ENCODE measurements at regions not wholly inside any gene's neighbourhood (a gene's known extent, or its start where the extent isn't known, plus 50 kb on each side); places are given as distances from the start of the nearest gene placed in this dataset.
"Not testable (repeated sequence)": the region's sequence is repeated elsewhere in the genome, so short reads cannot be mapped to it uniquely, and the experiment has no call there.

DNA sequence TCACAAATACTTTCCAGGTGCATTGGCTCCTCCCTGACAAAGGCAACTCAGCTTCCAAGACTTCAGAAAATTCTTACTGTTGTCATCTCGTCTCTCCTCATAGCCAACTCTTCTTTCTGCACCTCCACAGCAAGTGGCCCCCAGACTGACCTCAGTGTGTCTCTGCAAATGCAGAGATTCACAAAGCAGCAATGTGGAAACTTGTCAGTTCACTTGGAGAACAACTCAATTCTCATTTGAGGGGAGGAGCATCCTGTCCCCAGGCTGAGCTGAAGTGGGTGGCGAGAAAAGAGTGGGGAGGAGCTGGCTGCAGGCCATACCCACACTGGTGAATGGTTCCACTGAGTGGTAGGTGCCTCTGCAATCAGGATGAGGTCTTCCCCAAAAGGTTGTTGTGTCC is 248.7 kb upstream of the IL12A start:
- no peak for DNase-seq

DNA sequence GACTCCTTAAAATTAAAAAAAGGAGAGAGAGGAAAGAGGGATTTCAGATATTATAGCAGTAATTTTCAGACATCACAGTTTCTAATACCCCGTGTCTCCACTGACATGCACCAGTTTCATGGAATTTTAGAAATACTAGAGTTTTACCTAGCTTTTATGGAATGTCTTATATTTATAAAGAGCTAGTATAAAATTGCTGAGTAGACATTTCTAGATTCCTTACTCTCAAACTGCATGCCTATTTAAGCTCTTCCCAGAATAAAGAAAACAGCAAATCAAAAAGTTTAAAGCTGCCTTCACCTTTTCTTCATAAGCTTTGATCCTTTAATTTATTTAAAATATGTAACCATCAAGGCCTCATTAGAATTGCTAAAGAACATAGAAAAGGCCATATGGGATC is 247.4 kb upstream of the IL12A start:
- no peak for DNase-seq

DNA sequence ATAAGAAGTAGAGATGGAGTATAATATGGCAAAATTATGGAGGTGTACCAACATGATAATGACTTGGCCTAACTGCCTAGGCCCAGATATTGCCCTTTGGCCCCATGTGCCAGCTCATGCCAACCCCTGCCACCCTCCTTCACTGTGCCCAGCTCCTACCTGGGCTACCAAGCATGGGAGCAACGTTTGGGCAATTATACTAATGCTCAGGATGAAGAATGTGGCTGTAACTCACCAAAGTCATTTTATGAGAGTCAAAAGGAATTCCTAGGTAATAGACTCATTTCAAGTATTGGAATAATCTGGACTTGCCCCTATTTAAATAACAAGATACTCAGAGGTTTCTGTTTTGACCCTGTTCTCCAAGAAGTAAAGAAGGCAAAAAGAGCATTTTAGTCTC is 240.2 kb upstream of the IL12A start:
- no peak for DNase-seq

DNA sequence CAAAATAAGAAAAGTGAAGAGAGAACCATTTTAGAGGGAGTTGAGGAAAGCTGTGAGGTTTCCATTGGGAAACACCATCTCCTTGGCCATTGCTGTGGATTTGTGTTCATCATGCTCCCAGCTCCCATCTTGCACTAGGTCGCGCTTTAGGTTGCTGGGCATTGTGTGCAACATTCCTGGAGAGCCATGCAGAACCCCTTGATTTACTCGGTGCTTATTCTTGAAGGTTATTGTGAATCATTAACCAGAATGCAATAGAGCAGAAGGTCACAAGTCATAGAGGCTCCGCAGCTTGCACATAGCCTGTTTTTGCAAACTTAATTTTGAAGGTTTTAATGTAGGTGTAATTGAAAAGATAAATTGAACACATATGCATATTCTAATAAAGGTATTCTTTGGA is 239.2 kb upstream of the IL12A start:
- no peak for DNase-seq

DNA sequence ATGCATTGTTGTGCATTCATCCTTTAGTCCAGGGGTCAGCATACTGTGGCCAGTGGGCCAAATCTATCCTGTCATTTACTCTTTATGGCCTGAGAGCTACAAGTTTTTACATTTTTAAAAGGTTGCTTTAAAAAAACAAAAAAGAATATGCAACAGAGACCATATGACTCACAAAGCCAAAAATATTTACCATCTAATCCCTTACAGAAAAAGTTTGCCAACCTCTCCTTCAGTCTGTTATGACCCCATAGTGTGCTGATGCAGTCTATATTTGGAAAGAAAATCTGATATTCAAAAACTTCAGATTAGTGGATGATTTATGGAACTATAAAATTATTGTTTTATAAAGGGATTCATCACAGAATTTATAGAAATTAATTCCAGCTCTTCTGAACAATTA is 237.5 kb upstream of the IL12A start:
- no peak for DNase-seq

DNA sequence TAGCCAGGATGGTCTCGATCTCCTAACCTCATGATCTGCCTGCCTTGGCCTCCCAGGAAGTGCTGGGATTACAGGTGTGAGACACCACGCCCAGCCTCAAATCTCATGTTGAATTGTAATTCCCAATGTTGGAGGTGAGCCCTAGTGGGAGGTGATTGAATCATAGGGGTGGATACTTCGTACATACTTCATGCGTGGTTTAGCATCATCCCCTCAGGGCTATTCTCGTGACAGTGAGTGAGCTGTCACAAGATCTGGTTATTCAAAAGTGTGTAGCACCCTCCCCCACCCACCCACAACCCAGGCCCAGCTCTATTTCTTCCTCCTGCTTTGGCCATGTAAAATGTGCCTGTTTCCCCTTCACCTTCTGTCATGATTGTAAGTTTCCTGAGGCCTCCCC is 236.9 kb upstream of the IL12A start:
- no peak for DNase-seq

DNA sequence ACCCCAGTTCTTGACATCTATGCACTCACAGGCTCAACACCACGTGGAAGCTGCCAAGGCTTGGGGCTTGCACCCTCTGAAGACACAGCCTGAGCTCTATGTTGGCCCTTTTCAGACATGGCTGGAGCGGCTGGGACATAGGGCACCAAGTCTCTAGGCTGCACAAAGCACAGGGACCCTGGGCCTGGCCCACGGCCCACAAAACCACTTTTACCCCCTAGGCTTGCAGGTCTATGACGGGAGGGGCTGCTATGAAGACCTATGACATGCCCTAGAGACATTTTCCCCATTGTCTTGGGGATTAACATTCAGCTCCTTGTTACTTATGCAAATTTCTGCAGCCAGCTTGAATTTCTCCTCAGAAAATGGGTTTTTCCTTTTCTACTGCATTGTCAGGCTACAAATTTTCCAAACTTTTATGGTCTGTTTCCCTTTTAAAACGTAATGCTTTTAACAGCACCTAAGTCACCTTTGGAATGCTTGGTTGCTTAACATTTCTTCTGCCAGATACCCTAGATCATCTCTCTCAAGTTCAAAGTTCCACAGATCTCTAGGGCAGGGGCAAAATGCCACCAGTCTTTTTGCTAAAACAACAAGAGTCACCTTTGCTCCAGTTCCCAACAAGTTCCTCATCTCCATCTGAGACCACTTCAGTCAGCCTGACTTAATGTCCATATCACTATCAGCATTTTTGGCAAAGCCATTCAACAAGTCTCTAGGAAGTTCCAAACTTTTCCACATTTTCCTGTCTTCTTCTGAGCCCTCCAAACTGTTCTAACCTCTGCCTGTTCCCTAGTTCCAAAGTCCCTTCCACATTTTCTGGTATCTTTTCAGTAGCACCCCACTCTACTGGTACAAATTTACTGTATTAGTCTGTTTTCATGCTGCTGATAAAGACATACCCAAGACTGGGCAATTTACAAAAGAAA is 232.1 kb upstream of the IL12A start:
- not testable (repeated sequence) for DNase-seq

DNA sequence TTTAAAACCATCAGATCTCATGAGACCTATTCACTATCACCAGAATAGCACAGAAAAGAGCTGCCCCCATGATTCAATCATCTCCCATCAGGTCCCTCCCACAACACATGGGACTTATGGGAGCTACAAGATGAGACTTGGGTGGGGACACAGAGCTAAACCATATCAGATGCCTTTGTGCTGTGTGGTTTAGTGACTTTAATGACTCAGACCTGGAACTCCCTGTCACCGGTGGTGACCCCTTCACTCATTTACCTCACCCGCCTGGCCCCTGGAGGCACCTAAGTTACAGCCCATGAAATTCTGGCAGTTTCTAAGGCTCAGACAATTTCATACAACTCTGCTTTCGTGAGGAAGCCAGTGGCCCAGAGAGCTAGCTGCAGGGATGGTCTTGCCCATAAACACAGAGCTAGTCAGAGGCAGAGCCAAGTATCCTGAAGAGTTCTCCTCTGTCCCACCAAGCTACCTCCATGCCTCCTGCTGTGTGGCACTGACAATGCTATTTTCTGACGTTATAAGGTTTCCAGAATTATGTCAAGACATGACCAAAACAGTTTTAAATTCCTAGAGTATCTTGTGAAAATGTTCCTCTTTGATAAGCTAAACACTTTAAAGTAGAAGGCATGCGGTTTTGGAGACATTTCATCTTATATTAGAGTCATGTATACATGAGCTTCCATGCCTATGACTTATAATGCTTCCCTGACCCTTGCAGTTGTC is 231.1 kb upstream of the IL12A start:
- no peak for DNase-seq

DNA sequence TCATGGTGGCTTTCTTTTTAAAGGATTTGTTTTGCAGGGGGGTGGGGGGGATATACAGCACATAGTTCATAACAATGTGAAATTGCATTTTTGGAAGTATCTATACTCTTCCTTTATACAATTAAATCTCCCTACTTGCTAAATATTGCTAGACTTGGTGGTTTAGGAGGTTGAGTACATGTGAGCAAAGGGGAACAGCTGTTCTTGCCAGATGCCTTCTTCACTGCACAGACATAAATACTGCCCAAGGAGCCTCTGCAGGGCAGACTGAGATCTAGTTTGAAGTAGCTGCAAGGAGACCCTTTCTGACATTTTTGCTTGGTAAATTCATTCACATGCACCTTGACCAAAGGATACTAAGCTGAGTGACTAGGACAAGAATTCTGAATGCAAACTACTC is 228.6 kb upstream of the IL12A start:
- no peak for DNase-seq

DNA sequence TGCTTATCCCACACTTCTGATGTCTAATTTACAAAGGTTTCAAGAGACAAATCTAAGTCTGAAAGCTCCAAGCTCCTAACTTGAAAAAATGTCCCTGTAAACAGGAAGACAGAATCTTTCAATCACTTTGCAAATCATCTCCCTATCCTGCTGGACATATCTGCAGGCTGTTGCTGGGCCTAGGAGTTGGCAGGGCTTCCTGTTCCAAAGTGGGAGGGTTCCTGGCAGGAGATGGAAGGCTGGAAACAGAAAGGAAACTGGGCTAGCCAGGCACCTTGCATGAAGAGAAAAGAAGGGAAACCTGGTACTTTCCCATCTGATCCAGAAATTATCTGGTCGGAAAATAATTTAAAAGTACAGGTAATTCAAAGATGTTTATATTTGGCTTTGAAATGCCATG is 227.3 kb upstream of the IL12A start:
- DNase-seq: peak in 1 of 3 experiments; percentile 20

DNA sequence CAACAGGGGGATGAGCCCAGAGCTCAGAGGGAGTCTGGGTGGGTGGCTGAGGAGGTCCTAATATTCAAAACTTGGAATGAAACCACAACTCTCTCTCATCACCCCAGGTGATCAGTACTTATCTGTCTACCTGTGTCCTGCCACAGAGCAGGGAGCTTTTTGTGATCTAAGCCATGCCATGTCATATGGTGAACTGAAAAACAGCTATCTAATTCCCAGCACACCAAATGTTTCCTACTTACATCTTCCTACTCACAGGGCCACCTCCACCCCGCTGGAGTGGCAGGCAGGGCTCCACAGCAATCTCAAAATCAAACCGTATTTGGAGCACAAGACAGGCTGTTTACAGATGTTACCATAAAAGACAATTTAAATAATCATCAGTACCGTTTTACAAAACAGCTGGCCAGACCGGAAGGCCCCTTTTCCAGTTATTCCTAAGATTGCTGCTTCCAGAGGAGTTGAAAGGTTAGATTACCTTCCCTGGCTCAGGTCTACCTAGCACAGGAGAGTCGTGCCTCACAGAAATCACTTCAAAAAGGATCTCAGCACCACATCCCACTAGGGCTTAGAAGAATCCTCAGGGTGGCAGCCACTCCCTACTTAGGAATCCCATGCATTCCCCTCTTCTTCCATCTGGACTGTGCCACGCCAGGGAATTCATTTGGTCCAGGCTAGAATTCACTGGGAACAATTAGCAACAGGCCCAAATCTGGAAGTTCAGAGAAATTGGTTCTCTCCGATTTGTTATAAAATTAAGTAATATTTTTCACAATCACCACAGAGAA is 226.6 kb upstream of the IL12A start:
- DNase-seq: peak in 1 of 3 experiments; percentile 51

DNA sequence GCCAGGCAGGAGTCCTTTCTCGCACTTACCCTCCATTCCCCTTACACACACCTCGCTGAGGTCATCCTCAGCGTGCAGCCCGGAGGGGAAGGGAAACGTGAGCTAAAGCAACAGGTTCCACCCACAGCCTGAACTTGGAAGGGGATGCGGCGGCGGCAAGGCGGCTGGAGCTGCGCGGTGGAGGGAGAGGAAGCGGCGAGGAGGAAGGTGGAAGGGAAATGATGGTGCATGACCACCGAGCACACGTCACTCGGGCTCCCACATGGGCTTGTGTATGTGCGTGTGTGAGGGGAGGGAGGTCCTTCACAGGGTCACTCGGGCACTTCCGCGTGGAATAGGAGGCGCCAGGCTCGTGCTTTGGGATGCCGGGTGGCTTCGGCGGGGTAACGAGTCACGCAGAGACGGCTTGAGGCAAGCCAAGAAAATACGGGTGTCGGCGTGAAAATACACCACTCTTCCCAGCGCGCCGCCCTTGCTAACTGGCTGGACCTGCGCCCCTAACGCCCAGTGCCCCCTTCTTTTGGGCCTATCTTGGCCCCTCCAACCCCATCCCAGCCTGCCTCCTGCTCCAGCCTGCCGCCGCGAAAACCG is 225.5 kb upstream of the IL12A start:
- peak; percentile 52 to 93 (median 92) for DNase-seq

DNA sequence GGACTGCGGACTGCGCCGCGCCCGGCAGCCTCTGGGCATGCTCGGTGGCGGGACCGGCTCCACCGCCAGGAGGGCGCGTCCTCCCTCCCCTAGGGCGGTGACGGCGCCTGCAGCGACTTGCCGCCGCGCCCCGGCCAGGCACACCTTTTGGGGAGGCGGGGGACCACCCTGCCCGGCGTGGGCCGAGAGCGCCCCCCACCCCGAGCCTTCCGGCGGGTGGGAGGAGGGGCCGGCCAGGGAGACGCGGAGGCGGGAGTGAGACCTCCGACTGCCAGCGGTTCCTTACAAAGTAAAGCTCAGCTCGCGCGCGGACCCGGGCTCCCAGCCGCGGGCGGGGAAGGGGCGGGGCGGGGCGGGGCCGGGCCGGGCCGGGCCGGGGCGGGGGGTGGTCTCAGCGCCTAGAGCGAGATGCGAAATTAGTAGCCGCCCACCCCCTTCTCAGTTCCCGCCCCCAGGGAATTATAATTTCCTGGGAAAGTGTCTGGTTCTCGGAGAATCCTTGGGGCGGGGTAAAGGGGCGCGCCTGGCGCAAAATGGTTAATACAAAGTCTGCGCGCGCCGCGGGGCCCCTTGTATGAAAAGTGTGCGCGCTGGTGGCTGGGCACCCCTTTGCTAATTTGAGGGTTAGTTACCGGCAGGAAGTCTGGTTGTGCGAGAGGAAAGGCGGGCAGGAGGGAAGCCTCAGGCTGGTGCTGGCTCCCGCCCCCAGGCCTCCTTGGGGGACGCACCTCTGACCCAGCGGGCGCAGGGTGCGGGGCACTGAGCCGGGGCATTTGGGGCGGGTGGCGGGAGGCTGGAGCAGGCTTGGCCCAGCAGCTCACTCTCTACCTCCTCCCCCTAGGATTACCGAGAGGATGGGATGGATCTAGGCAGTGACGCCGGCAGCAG is 224.8 kb upstream of the IL12A start:
- peak; percentile 91 to 99 (median 98) for DNase-seq

DNA sequence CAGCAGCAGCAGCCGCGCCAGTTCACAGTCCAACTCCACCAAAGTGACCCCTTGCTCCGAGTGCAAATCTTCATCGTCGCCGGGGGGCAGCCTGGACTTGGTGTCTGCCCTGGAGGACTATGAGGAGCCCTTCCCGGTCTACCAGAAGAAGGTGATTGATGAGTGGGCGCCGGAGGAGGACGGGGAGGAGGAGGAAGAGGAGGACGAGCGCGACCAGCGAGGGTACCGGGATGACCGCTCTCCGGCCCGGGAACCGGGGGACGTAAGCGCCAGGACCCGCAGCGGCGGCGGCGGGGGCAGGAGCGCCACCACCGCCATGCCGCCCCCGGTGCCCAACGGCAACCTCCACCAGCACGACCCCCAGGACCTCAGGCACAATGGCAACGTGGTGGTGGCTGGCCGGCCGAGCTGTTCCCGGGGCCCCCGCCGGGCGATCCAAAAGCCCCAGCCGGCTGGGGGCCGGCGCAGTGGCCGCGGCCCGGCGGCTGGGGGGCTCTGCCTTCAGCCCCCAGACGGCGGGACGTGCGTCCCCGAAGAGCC is 224.1 kb upstream of the IL12A start:
- no peak for DNase-seq

DNA sequence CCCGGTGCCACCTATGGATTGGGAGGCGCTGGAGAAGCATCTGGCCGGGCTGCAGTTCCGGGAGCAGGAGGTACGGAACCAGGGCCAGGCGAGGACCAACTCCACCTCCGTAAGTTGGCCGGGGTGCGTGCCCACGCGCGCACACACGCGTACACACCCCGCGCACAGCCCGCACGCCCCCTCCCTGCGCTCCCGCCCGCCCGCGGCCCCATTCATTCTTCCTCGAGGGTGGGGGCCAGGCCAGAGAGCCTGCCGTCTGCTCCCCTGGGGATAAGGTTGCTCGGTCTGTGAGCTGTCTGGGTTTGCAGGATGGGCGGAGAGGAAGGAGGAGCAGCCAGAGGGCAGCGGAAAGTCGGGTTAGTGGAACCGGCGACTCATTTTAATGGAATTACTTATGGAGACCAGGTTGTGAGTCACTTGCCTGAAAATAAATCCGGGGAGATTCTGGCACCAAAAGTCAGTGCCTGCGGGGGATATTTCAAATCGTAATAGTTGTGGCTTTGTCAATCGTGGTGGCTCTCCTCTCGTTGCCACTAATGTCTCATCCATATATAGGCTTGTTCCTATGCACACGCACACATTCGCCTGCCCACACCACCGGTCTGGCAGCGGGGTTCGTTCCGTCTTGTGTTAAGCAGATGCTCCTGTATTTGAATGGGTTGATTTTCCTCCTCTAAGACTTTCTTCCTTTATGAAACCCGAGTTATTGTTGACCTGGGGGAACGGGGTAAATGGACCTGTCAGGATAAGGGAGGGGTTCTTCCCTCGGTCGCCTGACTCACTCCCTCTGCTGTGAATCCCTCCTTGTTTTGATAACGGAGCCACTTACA is 223.4 kb upstream of the IL12A start:
- DNase-seq: peak; percentile 68 to 89 (median 87)

DNA sequence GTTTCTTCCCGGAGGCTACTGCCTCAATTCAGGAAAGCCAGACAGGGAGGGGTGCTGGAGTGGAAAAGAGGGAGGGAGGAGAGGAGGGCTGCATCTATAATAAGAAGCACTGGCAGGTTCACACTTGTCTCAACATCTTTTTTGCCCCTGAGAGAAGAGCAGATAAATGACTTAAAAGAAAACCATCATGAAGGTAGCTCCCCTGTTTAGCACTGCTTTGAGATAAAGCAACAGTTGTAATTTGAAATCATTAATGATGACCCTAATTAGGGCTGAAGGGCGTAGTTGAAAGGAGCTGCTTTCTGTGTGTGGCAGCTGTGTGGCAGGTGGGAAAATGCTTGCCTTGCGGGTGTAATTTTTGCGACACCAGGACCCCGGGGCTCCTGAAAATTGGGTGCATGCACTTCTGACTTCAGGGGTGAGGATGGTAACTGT is 222.8 kb upstream of the IL12A start:
- peak in 2 of 3 experiments; percentile 87 to 96 for DNase-seq

DNA sequence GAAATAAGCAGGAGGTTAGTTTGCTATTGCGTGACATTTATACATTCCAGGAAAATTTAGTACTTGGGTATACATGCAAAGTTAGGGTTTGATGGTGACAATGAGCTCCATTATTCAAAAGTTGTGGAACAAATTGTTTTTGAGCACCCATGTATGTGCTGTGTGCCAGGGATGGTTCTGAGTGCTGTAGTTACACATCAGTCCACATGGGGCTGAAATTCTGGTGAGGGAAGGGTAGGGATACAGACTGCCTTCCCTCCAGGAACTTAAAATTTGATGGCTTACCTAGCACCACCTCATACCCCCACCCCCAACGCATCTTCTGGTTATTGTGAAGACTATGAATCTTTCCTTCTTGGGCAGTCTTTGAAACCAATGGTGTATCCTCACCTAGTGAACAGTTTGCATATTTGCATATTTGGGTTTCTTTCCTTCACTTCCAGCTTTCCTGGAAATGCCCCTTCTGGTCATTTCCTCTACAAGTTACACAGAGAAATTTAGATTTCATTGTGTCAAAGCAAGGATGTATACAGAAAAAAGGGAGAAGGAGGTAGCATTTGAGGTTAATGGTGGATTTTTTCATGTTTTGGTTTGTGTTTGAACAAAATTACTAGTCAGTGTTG is 222.0 kb upstream of the IL12A start:
- DNase-seq: peak in 2 of 3 experiments; percentile 54 to 62

DNA sequence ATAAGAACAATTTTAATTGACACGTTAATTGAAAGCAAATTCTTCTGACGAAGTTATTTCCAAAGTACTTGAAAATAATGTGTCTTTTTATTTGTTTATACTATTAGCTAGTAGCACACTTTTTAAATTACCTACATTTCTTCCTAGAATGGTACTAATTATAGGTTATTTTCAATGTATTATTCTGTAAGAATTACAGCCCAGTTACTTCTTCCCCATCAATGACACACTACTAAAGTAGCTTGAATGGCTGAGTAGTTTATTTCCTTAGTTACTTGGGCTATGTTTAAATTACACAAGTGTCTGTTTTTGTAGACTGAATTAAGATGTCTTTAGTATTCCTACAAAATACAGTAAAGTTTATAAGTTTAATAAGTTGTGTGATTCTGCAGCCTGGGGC is 217.6 kb upstream of the IL12A start:
- no peak for DNase-seq

DNA sequence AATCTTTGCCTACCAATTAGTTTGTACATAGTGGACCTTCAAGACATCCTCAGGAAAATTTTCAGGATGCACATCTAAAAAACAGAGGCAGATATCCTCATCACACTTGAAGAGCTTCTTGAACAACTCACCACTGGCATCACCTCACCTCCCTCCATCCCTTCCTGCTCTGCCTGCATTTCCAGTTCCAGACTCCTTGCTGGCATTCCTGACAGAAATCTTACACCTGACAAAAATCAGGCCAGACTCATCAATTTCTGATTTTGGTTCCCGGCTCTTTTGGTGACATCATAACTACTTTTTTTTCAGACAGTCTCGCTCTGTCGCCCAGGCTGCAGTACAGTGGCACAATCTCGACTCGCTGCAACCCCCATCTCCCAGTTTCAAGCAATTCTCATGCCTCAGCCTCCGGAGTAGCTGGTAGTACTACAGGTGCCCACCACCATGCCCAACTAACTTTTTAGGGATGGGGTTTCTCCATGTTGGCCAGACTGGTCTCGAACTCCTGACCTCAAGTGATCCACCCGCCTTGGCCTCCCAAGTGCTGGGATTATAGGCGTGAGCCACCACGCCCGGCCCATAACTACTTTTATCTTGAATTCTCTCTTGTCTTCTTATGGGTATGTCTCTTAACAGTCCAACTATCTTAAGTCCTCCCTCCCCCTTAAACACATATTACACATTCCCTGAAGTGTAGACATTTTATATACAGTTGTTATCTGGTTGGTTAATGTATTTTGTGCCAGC is 216.6 kb upstream of the IL12A start:
- no peak for DNase-seq

Measured in NCI-H1417 (cell line).